ENCODE measurements at regions not wholly inside any gene's neighbourhood (a gene's known extent, or its start where the extent isn't known, plus 50 kb on each side); places are given as distances from the start of the nearest gene placed in this dataset.
"Not testable (repeated sequence)": the region's sequence is repeated elsewhere in the genome, so short reads cannot be mapped to it uniquely, and the experiment has no call there.

DNA sequence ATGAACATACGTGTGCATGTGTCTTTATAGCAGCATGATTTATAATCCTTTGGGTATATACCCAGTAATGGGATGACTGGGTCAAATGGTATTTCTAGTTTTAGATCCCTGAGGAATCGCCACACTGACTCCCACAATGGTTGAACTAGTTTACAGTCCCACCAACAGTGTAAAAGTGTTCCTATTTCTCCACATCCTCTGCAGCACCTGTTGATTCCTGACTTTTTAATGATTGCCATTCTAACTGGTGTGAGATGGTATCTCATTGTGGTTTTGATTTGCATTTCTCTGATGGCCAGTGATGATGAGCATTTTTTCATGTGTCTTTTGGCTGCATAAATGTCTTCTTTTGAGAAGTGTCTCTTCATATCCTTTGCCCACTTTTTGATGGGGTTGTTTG lies 493.0 kb upstream of the PIK3R1 start:
- TF ChIP-seq, protein P1, sequence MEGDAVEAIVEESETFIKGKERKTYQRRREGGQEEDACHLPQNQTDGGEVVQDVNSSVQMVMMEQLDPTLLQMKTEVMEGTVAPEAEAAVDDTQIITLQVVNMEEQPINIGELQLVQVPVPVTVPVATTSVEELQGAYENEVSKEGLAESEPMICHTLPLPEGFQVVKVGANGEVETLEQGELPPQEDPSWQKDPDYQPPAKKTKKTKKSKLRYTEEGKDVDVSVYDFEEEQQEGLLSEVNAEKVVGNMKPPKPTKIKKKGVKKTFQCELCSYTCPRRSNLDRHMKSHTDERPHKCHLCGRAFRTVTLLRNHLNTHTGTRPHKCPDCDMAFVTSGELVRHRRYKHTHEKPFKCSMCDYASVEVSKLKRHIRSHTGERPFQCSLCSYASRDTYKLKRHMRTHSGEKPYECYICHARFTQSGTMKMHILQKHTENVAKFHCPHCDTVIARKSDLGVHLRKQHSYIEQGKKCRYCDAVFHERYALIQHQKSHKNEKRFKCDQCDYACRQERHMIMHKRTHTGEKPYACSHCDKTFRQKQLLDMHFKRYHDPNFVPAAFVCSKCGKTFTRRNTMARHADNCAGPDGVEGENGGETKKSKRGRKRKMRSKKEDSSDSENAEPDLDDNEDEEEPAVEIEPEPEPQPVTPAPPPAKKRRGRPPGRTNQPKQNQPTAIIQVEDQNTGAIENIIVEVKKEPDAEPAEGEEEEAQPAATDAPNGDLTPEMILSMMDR (IDR thresholded peaks at IDR 0.05; ENCODE audit: low read depth, low read length, missing input control), result not testable (repeated sequence)
- not testable (repeated sequence) for TF ChIP-seq YY1 (IDR thresholded peaks at IDR 0.05); FOXA2 (IDR thresholded peaks at IDR 0.05); TAF1 (conservative IDR thresholded peaks at IDR 0.05); JUND (IDR thresholded peaks at IDR 0.05); GABPA (IDR thresholded peaks at IDR 0.05 in 1 of 2, conservative IDR thresholded peaks at IDR 0.05 in 1 of 2); SP1 (IDR thresholded peaks at IDR 0.05); FOXA1 (IDR thresholded peaks at IDR 0.05); RAD21 (IDR thresholded peaks at IDR 0.05)
- TF ChIP-seq, protein P2, sequence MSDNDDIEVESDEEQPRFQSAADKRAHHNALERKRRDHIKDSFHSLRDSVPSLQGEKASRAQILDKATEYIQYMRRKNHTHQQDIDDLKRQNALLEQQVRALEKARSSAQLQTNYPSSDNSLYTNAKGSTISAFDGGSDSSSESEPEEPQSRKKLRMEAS (IDR thresholded peaks at IDR 0.05), result not testable (repeated sequence)

Measured in liver (tissue), 3 donors.